HG03175 (cell line): ENCODE measurements at regions not wholly inside any gene's neighbourhood (a gene's known extent, or its start where the extent isn't known, plus 50 kb on each side); places are given as distances from the start of the nearest gene placed in this dataset.

ENCODE experiments used
- ATAC-seq: cut with Tn5 transposase; IDR thresholded peaks from one replicate; pipeline ENCODE4 v1.9.1; 2021; ENCODE audit warnings: mild to moderate bottlenecking, moderate library complexity; ENCODE audit not compliant: unreplicated experiment

- no peak for ATAC-seq
These were observed 540.4 kb upstream of the NBEA start for GRCh38 chr13:34401696-34402095.

DNA sequence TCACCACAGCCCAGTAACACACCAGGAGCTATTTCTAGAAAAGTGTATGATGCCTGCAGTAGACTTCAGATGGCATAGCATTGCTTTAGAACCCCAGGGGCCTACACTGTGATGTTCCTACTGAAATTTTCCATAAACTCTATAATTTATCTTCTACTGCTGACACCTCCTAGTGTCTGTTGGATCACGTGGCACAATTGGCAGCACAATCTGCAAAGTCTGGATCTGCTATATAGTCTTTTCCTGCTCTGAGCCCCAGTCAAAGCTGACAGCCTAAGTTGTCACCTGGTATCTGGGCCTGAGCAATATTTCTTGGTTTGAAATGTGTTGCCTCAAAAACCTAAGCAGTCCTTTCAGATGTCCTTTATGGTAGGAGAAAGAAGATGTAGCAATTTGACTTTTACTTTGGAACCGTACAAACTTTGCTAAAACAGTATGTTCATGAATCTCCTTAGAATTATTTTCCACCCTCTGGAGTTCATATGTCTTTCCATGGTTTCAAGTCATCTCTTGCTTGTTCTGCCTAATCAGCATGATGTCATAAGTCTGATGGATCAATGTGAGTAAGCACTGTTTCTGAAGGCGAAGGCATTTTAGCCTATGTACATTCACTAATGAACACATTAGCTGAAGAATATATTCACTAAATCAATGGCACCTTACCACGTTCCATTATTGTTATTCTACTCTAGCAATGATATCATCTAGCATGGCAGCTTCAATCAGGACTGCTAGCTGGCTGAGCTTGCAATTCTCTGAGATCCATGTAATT, 536.5 kb upstream of the NBEA start:
- ATAC-seq = no peak

GRCh38 chr13:34408640-34409039, 533.4 kb upstream of the NBEA start:
- ATAC-seq = no peak

DNA sequence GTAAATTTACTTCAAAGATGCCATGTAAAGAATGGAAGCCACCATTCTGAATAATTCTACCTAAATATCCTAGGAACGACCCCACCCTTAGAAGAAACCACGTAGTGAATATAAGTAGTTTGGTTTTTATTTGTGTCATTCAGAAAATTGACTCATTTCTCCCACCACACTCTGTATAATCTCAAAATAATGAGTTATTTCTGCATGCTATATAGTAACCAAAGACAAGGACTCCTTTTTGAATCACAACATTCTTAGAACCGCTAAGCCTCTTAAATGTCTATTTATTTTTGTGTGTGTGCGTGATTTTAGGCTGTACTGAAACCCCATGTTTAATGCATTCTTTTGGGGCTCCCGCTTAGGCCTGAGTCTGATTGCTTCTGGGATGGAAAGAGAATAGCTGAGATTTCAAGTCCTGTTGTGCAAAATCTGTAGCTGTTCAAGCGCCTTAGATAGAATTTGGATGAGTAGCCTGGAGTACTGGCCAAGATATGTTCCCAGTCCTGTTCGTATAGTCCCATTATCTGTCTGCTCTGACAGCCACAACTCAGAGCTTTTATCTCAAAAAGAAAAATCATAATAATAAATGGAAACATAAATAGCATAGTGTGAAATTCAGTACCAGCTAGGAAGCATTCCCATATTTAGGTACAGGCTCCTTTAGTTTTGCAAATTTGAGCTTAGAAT, 532.4 kb upstream of the NBEA start:
- ATAC-seq = no peak

GRCh38 chr13:34410678-34411077, 531.4 kb upstream of the NBEA start:
- ATAC-seq = no peak

DNA sequence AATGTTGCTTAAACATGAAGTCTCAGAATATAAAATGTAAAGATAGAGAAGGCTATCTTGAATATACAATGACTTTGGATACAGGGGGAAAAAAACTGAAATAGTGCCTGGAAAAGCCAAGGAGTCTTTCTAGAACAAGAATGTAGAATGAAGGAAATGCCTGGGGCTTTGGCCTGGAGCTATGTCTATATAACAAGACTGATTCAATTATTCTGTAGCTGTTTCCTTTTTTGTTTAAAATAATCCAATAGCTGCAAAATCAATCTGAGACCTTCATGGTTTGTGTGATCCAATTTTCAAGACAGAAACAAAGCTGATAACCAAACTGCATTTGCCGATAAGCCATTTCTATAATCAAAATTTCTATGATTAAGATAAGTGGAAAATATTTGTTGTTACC, 530.9 kb upstream of the NBEA start:
- no peak for ATAC-seq

DNA sequence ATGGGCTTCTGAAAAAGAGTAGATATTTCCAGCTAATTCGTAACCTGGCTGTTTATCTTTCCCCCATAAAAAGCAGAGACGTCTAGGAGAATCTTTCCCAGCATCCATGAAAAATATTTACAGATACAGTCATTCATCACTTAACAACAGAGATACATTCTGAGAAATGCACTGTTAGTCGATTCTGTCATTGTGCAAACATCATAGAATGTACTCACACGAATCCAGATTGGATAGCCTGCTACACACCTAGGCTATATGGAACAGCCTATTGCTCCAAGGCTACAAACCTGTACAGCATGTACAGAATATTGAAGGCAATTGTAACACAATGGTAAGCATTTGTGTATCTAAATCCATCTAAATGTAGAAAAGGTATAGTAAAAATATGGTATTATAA, 530.2 kb upstream of the NBEA start:
- ATAC-seq = no peak

DNA sequence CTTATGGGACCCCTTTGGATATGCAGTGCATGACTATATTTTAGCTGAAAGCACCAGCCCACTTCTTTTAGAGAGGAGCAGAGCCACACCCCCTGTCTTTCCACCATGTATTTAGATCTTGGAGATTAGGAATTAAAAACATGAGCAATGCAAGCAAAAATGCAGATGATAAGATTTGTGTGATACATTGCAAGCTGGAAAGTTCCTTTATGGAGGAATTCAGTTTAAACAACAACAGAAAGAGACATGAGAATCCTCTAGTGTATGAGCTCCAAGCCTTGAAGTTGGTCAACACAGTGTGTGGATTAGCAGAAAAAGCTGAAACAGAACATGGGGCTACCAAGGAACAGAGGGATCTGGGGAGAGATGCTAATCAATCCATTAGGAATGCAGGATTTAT, 529.8 kb upstream of the NBEA start:
- no peak for ATAC-seq

- ATAC-seq = no peak
These were observed 529.2 kb upstream of the NBEA start for GRCh38 chr13:34412817-34413375.

GRCh38 chr13:34413538-34414210, 528.4 kb upstream of the NBEA start:
- no peak for ATAC-seq

- no peak for ATAC-seq
These were observed 527.5 kb upstream of the NBEA start for GRCh38 chr13:34414616-34415015.

DNA sequence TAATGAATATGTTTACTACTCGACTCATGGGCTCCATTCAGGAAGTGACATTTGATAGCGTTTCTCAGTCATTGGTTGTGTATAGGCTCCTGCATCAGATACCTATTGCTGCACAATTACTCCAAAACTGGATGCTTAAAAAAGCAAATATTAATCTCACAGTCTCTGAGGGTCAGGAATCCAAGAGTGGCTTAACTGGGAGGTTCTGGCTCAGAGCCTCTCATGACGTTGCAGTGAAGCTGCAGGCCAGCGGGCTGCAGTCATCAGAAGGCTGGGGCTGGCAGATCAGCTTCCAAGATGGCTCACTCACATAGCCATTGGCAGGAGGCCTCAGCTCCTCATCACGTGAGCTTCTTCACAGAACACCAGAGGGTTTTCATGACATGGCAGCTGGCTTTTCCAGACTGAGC, 525.1 kb upstream of the NBEA start:
- no peak for ATAC-seq

GRCh38 chr13:34417896-34418295, 524.2 kb upstream of the NBEA start:
- ATAC-seq = no peak

GRCh38 chr13:34419025-34419424, 523.0 kb upstream of the NBEA start:
- no peak for ATAC-seq

DNA sequence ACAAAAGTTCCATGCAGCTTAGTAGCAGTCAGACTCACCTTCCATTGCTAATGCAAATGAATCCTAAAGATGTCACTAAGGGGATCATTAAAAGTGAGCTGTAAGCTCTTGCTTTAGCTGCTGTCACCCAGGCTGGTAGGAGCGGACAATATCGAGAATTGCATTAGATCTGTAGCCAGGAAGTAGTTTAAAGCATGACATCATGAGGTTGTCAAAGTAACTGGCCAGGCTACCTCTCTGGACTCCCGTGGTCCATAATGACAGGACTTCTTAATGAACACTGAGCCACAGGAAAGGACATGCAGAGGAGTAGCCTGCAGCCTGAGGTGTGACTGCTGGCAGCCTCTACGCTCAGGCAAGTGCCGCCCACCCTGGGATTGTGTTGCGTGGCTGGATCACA, 522.3 kb upstream of the NBEA start:
- ATAC-seq = no peak

GRCh38 chr13:34420702-34421346, 521.2 kb upstream of the NBEA start:
- no peak for ATAC-seq

DNA sequence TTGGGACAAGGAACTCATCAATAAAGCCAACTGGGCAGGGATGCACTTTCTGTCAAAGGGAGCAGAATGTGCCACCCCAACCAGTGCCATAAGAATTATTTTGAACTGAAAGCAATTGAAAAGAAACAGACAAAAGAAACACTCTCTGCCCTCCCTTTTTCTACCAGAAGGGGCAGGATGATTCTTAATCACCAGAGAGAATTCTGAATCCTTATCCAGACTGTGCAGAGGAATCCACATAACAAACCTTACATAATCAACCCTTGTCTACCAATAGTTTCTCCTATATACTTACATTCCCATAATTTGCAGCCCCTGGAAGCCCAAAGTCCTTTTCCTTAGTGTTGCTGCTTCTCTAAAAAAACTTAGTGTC, 520.7 kb upstream of the NBEA start:
- no peak for ATAC-seq

GRCh38 chr13:34421858-34422475, 520.1 kb upstream of the NBEA start:
- no peak for ATAC-seq

DNA sequence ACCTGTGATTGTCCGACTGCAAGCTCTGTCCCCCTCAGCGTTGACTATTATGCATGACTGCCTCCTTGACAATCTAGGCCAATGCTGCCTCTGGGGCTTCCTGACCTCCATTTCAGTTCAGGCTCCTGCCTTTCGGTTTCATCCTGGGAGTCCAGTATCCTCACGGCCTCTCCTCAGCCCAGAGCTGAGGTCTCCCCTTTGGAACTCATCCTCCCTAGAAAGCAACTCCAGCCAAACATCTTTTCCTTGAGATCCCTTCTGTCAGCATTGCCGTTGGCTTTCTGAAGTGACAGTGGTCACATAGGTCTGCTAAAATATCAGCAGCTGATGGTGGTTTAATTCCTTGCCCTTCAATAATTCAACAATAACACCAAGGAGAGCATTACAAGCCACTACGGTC, 519.1 kb upstream of the NBEA start:
- ATAC-seq = no peak

DNA sequence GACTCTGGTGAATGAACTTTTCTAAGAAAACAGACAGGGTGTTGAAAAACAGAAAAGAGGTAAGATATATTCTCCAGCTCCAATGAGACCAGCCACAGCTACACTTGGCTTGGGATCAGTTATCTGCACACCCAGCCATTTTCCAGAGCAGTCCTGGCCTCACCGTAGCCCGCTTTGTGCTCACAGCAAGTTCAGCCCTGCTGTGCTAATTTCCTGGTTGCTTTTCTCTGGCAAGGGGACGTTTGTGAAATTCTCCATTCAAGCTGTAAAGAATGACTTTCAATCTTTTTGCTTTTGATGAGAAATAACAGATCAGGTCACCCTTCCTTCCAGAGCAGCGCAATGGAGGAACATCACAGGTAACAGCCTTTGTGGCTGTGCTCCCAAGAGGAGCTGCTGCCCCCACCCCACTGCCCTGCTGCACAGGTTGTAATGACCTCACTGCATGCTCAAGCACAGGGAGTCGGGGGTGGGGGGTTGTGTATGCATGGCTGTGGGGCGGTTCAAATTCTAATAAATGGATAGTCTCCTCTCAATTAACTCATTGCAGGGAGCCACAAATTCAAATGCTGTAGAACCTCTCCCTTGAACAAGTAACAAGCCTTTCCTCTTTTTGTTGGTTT, 516.6 kb upstream of the NBEA start:
- no peak for ATAC-seq
